PC-3 (cell line): ENCODE measurements at regions not wholly inside any gene's neighbourhood (a gene's known extent, or its start where the extent isn't known, plus 50 kb on each side); places are given as distances from the start of the nearest gene placed in this dataset.

Experiments
- ATAC-seq: fragments of 200-7000 bp; cut with Tn5 transposase; 2 replicates; pipeline ENCODE4 v1.9.1; 2020; ENCODE audit warnings: mild to moderate bottlenecking, moderate library complexity
- BruUV-seq: library from RNA; stranded (reverse); fragments of 400-500 nt; replicated peaks from 2 replicates; lab custom pipeline; 2021; lab: Mats Ljungman, UMichigan
- CTCF ChIA-PET: fragments of 300-600 bp; sonication (Branson Sonifier 250); formaldehyde crosslinking; loops from one replicate; lab custom pipeline; 2022; ENCODE audit warnings: antibody characterized with exemption; lab: Charles Lee
- POLR2A ChIA-PET: fragments of 300-600 bp; sonication (Branson Sonifier 250); formaldehyde crosslinking; loops from one replicate; lab custom pipeline; 2022; ENCODE audit warnings: antibody characterized with exemption; ENCODE audit not compliant: unreplicated experiment; lab: Charles Lee
- DNase-seq: peaks from one replicate; pipeline ENCODE4 v3.0.0-alpha.2; 2015
- H2AFZ ChIP-seq: fragments of 300-600 bp; sonication (generic); 2 replicates; pipeline ENCODE4 v1.6.0; 2016; ENCODE audit warnings: antibody characterized with exemption, low read length
- H3F3A ChIP-seq: fragments of 300-600 bp; sonication (generic); one replicate; pipeline ENCODE4 v1.6.0; 2017; ENCODE audit warnings: antibody characterized with exemption, low read length, control low read depth, mild to moderate bottlenecking; ENCODE audit not compliant: unreplicated experiment
- H3K27ac ChIP-seq: fragments of 300-600 bp; sonication (generic); 2 replicates; pipeline ENCODE4 v1.5.1; 2016; ENCODE audit warnings: mild to moderate bottlenecking, low read length
- H3K27me3 ChIP-seq: fragments of 300-600 bp; sonication (generic); 2 replicates; pipeline ENCODE4 v1.6.1; 2016; ENCODE audit warnings: low read length, mixed read lengths
- H3K36me3 ChIP-seq: fragments of 300-600 bp; sonication (generic); 2 replicates; pipeline ENCODE4 v1.6.1; 2016; ENCODE audit warnings: low read depth, mixed run types, low read length, mixed read lengths
- H3K4me1 ChIP-seq: fragments of 300-600 bp; sonication (generic); 2 replicates; pipeline ENCODE4 v1.5.1; 2016; ENCODE audit warnings: low read length; ENCODE audit not compliant: insufficient read depth
- H3K4me2 ChIP-seq: fragments of 300-600 bp; sonication (generic); 2 replicates; pipeline ENCODE4 v1.6.0; 2016; ENCODE audit warnings: low read length
- H3K4me3 ChIP-seq: fragments of 300-600 bp; sonication (generic); 2 replicates; pipeline ENCODE4 v1.5.1; 2016; ENCODE audit warnings: mild to moderate bottlenecking, low read length, mixed read lengths
- H3K79me2 ChIP-seq: fragments of 300-600 bp; sonication (generic); 2 replicates; pipeline ENCODE4 v1.6.1; 2017; ENCODE audit warnings: low read length, mixed read lengths
- H3K9ac ChIP-seq: fragments of 300-600 bp; sonication (generic); 2 replicates; pipeline ENCODE4 v1.6.0; 2016; ENCODE audit warnings: mild to moderate bottlenecking, low read length
- H3K9me2 ChIP-seq: fragments of 300-600 bp; sonication (generic); replicated peaks from 2 replicates; pipeline ENCODE4 v1.6.1; 2016; ENCODE audit warnings: mixed run types, low read length, mixed read lengths
- H3K9me3 ChIP-seq: fragments of 300-600 bp; sonication (generic); 2 replicates; pipeline ENCODE4 v1.6.1; 2016; ENCODE audit warnings: low read length, mixed read lengths
- H4K20me1 ChIP-seq: fragments of 300-600 bp; sonication (generic); 2 replicates; pipeline ENCODE4 v1.6.1; 2016; ENCODE audit warnings: low read length, mixed read lengths
- CTCF ChIP-seq: fragments of 300-600 bp; sonication (generic); conservative IDR thresholded peaks from 2 replicates; pipeline ENCODE4 v1.5.1; 2017; ENCODE audit warnings: antibody characterized with exemption, low read depth, mild to moderate bottlenecking, low read length
- EZH2 ChIP-seq: fragments of 300-600 bp; sonication (generic); IDR thresholded peaks from one replicate; pipeline ENCODE4 v1.6.1; 2017; ENCODE audit warnings: antibody characterized with exemption, mild to moderate bottlenecking, low read length; ENCODE audit not compliant: unreplicated experiment
- EZH2phosphoT487 ChIP-seq: fragments of 300-600 bp; sonication (generic); IDR thresholded peaks from 2 replicates; pipeline ENCODE4 v1.6.1; 2018; ENCODE audit warnings: mild to moderate bottlenecking, antibody characterized with exemption, low read length, borderline replicate concordance
- intact Hi-C: fragments of 100-400 bp; cut with micrococcal nuclease; formaldehyde crosslinking; loops from 2 replicates; pipeline ENCODE4 v1.9.0; 2023

DNA sequence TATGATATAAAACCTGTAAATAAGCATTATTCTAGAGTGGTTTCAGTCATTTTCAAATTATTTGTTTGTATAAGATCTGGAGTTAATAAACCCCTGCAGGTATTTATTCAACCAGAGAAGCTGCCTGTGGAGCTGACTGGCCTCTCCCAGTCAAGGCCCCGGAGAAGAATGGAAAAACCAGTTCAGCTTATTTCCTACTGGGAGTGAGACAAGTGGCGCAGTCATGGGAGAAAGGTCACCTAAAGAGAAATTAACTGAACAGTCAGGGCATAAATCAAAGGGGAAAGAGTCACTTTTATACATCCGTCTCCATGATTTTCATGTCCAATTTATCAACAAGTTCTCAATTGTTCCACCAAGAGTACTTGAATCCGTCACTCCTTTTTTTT lies 240.9 kb downstream of the RNF152 start:
- DNase-seq (peak; percentile 59), ATAC-seq (no peak)
- Histone ChIP-seq H3K9ac (no peak overlapping the region), H3K4me1 (peaks cover 7% of the 10 kb centered on the region; the same call in 1 of the 2 replicates), H3K4me3 (no peak overlapping the region), H3K36me3 (no peaks in the 10 kb centered on the region), H3K9me3 (no peaks in the 10 kb centered on the region), H3K27ac (no peak overlapping the region), H3K79me2 (no peaks in the 10 kb centered on the region), H4K20me1 (no peaks in the 10 kb centered on the region), H3K4me2 (no peak overlapping the region), H3K27me3 (0 out of 2 replicates have a peak, but pooled peaks cover 2% of the 10 kb centered on the region), H2AFZ (no peak overlapping the region), H3F3A (no peaks in the 10 kb centered on the region), H3K9me2 (no peaks in the 10 kb centered on the region)
- BruUV-seq, result no TSS peak
- TF ChIP-seq CTCF, result no peak
- intact Hi-C loops, result no loop called here
- ChIA-PET CTCF (no interaction called here), POLR2A (no interaction called here)

GRCh38 chr18:61651145-61651879 lies 241.5 kb downstream of the RNF152 start:
- H3K27me3 ChIP-seq, result no peaks in the 10 kb centered on the region
- no peaks in the 10 kb centered on the region for H3K79me2 ChIP-seq
- no peak overlapping the region for H2AFZ ChIP-seq
- H3K27ac ChIP-seq, result no peak overlapping the region
- no peak overlapping the region for H3K4me2 ChIP-seq
- no peaks in the 10 kb centered on the region for H3K36me3 ChIP-seq
- H3K9me3 ChIP-seq, result no peaks in the 10 kb centered on the region
- TF ChIP-seq CTCF, result no peak
- H3K9me2 ChIP-seq, result no peaks in the 10 kb centered on the region
- POLR2A ChIA-PET, result no interaction called here
- DNase-seq (no peak), ATAC-seq (no peak)
- H3F3A ChIP-seq, result no peaks in the 10 kb centered on the region
- H4K20me1 ChIP-seq, result no peaks in the 10 kb centered on the region
- peaks cover 7% of the 10 kb centered on the region; the same call in 1 of the 2 replicates for H3K4me1 ChIP-seq
- H3K4me3 ChIP-seq, result no peak overlapping the region
- intact Hi-C loops, result no loop called here
- no TSS peak for BruUV-seq
- CTCF ChIA-PET, result no interaction called here
- H3K9ac ChIP-seq, result no peak overlapping the region

- Histone ChIP-seq H4K20me1 (no peaks in the 10 kb centered on the region), H3K27ac (no peak overlapping the region), H3F3A (no peaks in the 10 kb centered on the region), H3K4me3 (no peak overlapping the region), H3K27me3 (no peaks in the 10 kb centered on the region), H3K79me2 (no peaks in the 10 kb centered on the region), H3K4me1 (no peaks in the 10 kb centered on the region), H3K9me3 (no peaks in the 10 kb centered on the region), H3K36me3 (no peaks in the 10 kb centered on the region), H2AFZ (no peak overlapping the region), H3K9ac (no peak overlapping the region), H3K4me2 (no peak overlapping the region), H3K9me2 (no peaks in the 10 kb centered on the region)
- DNase-seq (no peak), ATAC-seq (no peak)
- no peak for TF ChIP-seq EZH2phosphoT487
- no peak for TF ChIP-seq EZH2
- no peak for TF ChIP-seq CTCF
- intact Hi-C loops, result no loop called here
- CTCF ChIA-PET, result no interaction called here
- POLR2A ChIA-PET, result no interaction called here
- BruUV-seq, result no TSS peak
Measured at GRCh38 chr18:61643884-61644647, 248.7 kb downstream of the RNF152 start.
